ENCODE measurements at regions not wholly inside any gene's neighbourhood (a gene's known extent, or its start where the extent isn't known, plus 50 kb on each side); places are given as distances from the start of the nearest gene placed in this dataset.

DNA sequence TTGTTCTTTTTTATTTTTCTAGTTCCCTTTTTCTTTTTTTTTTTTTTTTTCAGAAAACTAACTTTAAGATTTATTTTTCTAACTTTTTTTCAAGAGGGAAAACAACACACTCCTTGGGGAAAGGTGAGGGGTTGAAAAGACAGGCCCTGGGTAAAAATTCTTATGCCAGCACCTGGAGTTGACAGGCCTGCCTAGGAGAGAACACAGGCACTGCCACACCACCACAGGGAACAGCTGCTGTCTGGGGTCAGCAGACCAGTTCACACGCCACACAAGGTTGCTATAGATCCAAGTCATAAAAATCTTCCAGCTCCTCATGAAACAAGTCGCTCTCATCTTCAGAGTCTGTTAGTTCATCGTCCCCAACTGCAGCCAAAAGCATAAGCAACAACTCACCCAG lies 246.4 kb downstream of the C12orf50 start:
- no peak for DNase-seq

GRCh38 chr12:87779858-87780498 lies 249.2 kb downstream of the C12orf50 start:
- peak; percentile 85 for DNase-seq

- peak; percentile 94 for DNase-seq
These were observed 250.2 kb downstream of the C12orf50 start for GRCh38 chr12:87779016-87779415.

DNA sequence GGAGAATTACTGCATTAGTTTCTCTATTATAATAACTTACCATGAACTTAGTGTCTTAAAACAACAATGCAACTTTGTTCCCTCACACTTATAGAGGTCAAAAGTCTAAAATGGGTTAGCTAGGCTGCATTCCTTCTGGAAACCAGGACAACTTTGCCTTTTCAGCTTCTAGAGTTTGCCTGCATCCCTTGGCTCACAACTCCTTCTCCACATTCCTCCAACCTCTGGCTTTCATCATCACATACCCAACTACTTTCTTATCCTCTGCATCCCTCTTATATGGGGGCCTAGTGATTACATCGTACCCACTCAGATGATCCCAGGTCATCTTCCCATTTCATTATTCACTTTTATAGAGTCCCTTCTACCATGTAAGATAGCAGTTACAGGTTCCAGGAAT lies 251.1 kb downstream of the C12orf50 start:
- no peak for DNase-seq

DNA sequence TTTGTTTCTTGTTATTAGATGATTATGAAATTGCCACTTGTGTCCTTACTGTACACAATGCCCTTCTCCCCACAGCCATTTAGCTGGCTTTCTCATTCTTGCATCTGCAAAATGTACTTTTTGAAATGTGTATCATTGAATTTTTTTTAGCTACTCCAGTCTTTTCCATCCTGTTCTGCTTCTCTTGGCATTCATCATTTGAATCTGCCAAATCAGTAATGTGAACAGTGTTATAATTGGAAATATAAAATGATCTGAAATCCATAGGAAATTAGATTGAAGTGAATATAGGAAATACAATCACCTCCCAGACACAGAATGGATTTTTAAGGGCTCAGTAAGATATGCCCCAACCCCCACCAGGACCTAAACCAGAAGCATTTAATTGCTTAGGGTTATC lies 253.4 kb downstream of the C12orf50 start:
- no peak for DNase-seq

DNA sequence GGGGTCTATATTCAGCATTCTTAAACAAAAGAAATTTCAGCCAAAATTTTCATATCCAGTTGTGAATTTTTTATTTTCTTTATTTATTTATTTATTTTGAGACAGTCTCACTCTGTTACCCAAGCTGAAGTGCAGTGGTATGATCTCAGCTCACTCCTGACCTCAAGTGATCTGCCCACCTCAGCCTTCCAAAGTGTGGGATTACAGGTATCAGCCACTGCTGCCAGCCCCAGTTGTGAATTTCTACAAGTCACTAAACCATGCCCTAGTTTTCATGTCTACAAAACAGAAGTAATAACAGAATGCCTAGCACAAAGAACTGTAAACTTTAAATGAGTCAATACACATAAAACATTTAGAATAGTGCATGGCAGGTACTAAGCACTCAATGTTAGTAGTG lies 254.2 kb downstream of the C12orf50 start:
- no peak for DNase-seq

DNA sequence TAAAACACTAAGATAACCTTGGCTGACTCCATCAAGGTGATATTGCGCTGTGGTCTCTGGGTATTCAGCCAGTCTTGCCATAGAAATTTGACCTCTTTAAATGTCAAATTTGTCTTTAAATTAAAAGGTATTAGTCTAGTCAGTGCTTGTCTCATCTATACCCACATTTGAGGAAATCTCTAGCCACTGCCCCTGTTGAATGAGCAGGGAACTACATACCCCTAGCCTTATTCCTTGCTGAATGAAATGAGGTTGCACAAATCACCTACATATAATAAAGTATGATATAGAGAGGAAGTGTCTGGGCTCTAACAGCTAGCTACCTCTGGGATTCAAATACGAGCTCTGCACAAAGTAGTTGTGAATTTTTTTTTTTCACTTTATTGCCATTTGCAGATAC lies 256.8 kb downstream of the C12orf50 start:
- no peak for DNase-seq

GRCh38 chr12:87768501-87769287 lies 260.5 kb downstream of the C12orf50 start:
- DNase-seq, result no peak

DNA sequence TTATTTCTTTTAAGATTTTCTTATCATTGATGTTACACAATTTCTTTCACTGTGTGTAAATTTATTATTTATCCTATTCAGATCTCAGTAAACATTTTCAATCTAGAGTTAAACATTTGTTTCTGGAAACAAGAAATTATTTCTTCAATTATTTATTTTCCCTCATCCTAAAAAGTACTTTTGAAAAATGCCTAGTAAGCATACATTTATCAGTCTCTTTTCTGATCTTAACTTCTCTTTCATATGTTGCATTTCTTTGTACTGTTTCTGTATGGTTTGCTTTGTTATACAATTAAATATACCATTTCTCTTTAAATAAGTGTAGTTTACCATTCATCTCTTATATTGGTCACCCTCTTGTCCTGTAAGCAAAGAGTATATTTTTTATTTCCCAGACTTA lies 263.2 kb downstream of the C12orf50 start:
- no peak for DNase-seq

DNA sequence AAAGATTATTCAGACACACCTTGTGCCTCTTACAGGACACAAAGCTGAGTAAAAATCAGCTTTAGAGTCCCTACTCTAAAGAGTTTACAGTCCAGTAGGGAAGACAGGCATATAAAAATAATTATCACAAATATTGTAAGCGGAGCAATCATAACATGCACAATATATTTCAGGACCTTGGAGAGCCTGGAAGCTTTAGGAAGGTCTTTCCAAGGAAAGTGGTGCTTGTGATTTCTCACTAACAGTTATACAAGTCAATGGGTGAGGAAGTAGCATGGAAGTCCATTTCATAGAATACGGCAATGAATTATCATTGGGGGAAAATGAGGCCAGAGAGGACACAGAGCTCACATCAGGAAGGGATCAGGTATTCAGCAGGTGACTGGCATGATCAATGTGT lies 268.3 kb downstream of the C12orf50 start:
- no peak for DNase-seq

DNA sequence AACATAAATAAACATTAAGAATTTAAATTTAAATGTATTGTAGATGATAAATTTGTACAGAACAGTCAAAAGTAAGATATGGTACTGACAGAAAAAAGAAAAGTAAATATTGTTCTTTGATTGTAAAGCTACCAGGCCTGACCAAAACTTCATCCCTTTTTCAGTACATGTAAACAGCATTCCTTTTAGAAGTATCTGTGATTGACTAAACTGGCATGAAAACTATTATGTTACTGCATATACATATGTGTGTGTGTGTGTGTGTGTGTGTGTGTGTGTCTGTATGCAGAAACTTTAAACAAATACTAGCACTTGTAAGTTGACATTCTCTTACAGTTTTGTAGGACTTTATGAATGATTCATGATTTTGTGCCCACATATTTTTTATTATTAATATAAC lies 270.9 kb downstream of the C12orf50 start:
- DNase-seq, result no peak

DNA sequence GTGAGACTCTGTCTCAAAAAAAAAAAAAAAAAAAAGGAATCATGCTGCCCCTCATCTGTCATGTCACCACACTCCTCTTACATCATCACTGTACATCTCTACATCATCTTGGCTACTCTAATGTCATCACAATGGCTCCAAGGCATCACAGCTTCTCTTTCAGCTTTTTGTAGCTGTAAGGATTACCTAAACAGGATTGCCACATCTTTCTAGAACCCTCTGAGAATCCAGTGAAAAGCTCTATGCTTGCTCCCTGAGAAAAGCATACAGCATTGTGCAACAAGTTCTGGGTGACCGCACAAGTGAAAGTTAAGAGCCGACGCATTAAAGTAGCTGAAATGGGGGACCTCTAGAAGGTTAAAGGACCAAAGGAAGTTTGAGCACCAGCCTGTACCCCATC lies 272.5 kb downstream of the C12orf50 start:
- DNase-seq, result peak; percentile 90

DNA sequence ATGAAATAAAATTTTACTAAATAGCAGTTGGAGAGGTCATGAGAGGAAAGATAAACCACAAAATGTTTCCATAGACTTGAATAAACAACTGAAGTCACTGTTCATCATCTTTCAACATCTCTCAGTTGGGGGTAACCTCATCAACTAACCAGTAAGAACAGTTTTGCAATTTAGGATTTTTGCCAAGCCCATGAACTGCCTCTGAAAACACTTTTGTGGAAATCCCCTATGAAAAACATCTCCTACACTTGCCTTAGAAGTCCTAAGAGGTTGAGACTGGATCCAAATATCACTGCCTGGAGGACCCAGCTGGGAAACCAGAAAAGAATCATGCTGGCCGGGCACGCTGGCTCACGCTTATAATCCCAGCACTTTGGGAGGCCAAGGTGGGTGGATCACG lies 273.1 kb downstream of the C12orf50 start:
- DNase-seq, result peak; percentile 100

- no peak for DNase-seq
These were observed 300.1 kb downstream of the C12orf50 start for GRCh38 chr12:87728931-87729593.

- DNase-seq, result no peak
These were observed 308.2 kb downstream of the C12orf50 start for GRCh38 chr12:87720967-87721366.

DNA sequence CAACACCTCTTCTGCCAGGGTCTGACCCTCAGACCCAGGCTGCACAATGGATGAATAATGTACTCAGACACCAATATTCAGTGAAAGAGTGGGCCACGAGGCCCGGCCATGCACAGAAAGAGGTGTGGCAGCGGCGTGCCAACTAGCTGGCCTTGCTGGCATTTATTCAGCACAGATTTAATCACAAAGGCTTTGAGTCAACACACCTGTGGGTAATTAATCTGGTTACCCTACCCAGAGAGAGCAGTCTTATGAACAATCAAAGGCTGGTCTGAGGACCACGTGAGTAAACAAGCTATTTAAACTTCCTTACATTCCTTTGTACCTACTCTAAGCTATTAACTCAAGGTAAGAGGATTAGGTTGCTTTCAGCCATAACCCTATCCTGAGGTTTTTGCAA lies 324.8 kb downstream of the C12orf50 start:
- DNase-seq, result no peak

- peak; percentile 99 for DNase-seq
These were observed 338.9 kb downstream of the C12orf50 start for GRCh38 chr12:87690236-87690810.

- DNase-seq, result no peak
These were observed 340.0 kb downstream of the C12orf50 start for GRCh38 chr12:87689196-87689595.

- DNase-seq, result peak; percentile 82
These were observed 341.8 kb downstream of the C12orf50 start for GRCh38 chr12:87687362-87687761.

DNA sequence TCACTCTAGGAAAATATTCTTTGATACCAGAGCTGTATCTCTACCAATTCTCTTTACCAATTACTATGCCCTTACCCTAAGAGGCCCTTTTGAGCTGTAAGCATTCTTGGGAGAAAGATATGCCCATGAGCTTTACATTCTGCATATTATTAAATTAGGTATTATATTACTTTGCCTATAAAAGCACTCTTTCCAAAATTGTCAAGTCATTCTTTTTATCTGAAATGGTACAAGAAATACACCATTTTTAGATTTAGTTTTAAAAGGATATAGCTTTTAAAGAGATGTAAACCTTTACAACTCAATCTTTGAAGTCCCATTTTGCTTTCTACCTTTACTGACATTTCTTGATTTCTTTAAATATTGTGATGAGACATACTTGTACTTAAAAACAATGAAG lies 343.5 kb downstream of the C12orf50 start:
- no peak for DNase-seq

GRCh38 chr12:87679251-87679650 lies 349.9 kb downstream of the C12orf50 start:
- DNase-seq, result no peak

- no peak for DNase-seq
These were observed 350.7 kb downstream of the C12orf50 start for GRCh38 chr12:87678453-87678852.

GRCh38 chr12:87676731-87677130 lies 352.5 kb downstream of the C12orf50 start:
- DNase-seq, result no peak

DNA sequence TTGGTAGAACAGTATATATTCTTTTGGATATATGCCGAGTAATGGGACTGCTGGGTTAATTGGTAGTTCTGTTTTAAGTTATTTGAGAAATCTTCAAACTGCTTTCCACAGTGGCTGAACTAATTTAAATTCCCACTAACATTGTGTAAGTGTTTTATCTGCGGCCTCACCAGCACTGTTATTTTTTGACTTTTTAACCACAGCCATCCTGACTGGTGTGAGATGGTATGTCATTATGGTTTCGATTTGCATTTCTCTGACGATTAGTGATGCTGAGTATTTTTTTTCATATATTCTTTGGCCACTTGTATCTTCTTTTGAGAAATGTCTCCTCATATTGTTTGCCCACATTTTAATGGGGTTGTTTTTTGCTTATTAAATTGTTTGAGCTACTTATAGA lies 357.4 kb downstream of the C12orf50 start:
- DNase-seq, result no peak
